IMR-90 (cell line): ENCODE measurements at regions not wholly inside any gene's neighbourhood (a gene's known extent, or its start where the extent isn't known, plus 50 kb on each side); places are given as distances from the start of the nearest gene placed in this dataset.
"Not testable (repeated sequence)": the region's sequence is repeated elsewhere in the genome, so short reads cannot be mapped to it uniquely, and the experiment has no call there.

ENCODE experiments used
- ATAC-seq: fragments of 200-7000 bp; cut with Tn5 transposase; 2 replicates; pipeline ENCODE4 v1.9.1; 2020; ENCODE audit warnings: low read depth, mild to moderate bottlenecking, moderate library complexity
- BruUV-seq: library from RNA; stranded (reverse); fragments of 400-500 nt; replicated peaks from 2 replicates; lab custom pipeline; 2021; lab: Mats Ljungman, UMichigan
- CTCF ChIA-PET: fragments of 300-600 bp; formaldehyde crosslinking; extraction: SDS; loops from one replicate; lab custom pipeline; 2021; ENCODE audit warnings: antibody characterized with exemption; lab: Yijun Ruan, JAX
- POLR2A ChIA-PET: fragments of 300-600 bp; sonication (Branson Sonifier 250); formaldehyde crosslinking; loops from one replicate; lab custom pipeline; 2022; ENCODE audit warnings: antibody characterized with exemption; ENCODE audit not compliant: unreplicated experiment; lab: Charles Lee
- DNase-seq: peaks from one replicate; pipeline ENCODE4 v3.0.0; 2013
- H2AFZ ChIP-seq: replicated peaks from 2 replicates; pipeline ENCODE3; 2013; ENCODE audit warnings: low read length, mild to moderate bottlenecking; ENCODE audit not compliant: poor library complexity
- H2AK5ac ChIP-seq: 2 replicates; pipeline ENCODE4 v1.6.1; 2013; ENCODE audit warnings: low read depth, low read length, inconsistent platforms
- H2AK9ac ChIP-seq: replicated peaks from 2 replicates; pipeline ENCODE3; 2013; ENCODE audit warnings: mild to moderate bottlenecking, low read depth, low read length, moderate library complexity; ENCODE audit not compliant: poor library complexity
- H2BK120ac ChIP-seq: 2 replicates; pipeline ENCODE4 v1.6.1; 2013; ENCODE audit warnings: low read depth, low read length, inconsistent platforms
- H2BK15ac ChIP-seq: 3 replicates; pipeline ENCODE4 v1.6.1; 2013; ENCODE audit warnings: low read depth, low read length, inconsistent platforms
- H2BK20ac ChIP-seq: 2 replicates; pipeline ENCODE4 v1.6.1; 2013; ENCODE audit warnings: low read depth, mild to moderate bottlenecking, inconsistent platforms, low read length, moderate library complexity
- H2BK5ac ChIP-seq: 2 replicates; pipeline ENCODE4 v1.6.1; 2013; ENCODE audit warnings: mild to moderate bottlenecking, low read depth, low read length, inconsistent platforms; ENCODE audit not compliant: poor library complexity, severe bottlenecking
- H3K14ac ChIP-seq: replicated peaks from 2 replicates; pipeline ENCODE4 v1.6.1; 2013; ENCODE audit warnings: low read depth, low read length, inconsistent platforms
- H3K18ac ChIP-seq: 2 replicates; pipeline ENCODE4 v1.6.1; 2013; ENCODE audit warnings: low read depth, low read length, control low read depth
- H3K23ac ChIP-seq: 2 replicates; pipeline ENCODE4 v1.6.1; 2013; ENCODE audit warnings: low read depth, low read length, inconsistent platforms
- H3K27ac ChIP-seq: 2 replicates; pipeline ENCODE4 v1.5.1; 2013; ENCODE audit warnings: mild to moderate bottlenecking, control low read depth, low read length; ENCODE audit not compliant: insufficient read depth
- H3K27me3 ChIP-seq: 2 replicates; pipeline ENCODE4 v1.6.1; 2013; ENCODE audit warnings: low read length; ENCODE audit not compliant: control insufficient read depth, insufficient read depth
- H3K36me3 ChIP-seq: 2 replicates; pipeline ENCODE4 v1.6.1; 2013; ENCODE audit warnings: low read length, mixed read lengths; ENCODE audit not compliant: control insufficient read depth, insufficient read depth
- H3K4ac ChIP-seq: 2 replicates; pipeline ENCODE4 v1.6.1; 2013; ENCODE audit warnings: low read depth, low read length, inconsistent platforms
- H3K4me1 ChIP-seq: 2 replicates; pipeline ENCODE4 v1.6.1; 2013; ENCODE audit warnings: low read length, mixed read lengths; ENCODE audit not compliant: control insufficient read depth, insufficient read depth
- H3K4me2 ChIP-seq: 2 replicates; pipeline ENCODE4 v1.6.1; 2013; ENCODE audit warnings: low read depth, mild to moderate bottlenecking, control low read depth, low read length, moderate library complexity
- H3K4me3 ChIP-seq: 2 replicates; pipeline ENCODE4 v1.5.1; 2013; ENCODE audit warnings: low read depth, mild to moderate bottlenecking, control low read depth, low read length, moderate library complexity; ENCODE audit not compliant: insufficient read depth
- H3K56ac ChIP-seq: 2 replicates; pipeline ENCODE4 v1.6.1; 2013; ENCODE audit warnings: low read length, inconsistent platforms; ENCODE audit not compliant: insufficient read depth; ENCODE audit errors: extremely low read depth
- H3K79me1 ChIP-seq, 2 experiments: 2 replicates each; pipeline ENCODE4 v1.6.1; 2013; ENCODE audit warnings: low read length in 2 of 2, inconsistent platforms in 1 of 2, low read depth in 1 of 2
- H3K9ac ChIP-seq: 2 replicates; pipeline ENCODE4 v1.6.1; 2013; ENCODE audit warnings: low read depth, low read length, control low read depth
- H3K9me1 ChIP-seq: 2 replicates; pipeline ENCODE4 v1.6.1; 2013; ENCODE audit warnings: low read length, inconsistent platforms; ENCODE audit not compliant: insufficient read depth
- H3K9me3 ChIP-seq: 2 replicates; pipeline ENCODE4 v1.6.1; 2013; ENCODE audit warnings: low read length; ENCODE audit not compliant: control insufficient read depth, insufficient read depth
- H4K20me1 ChIP-seq: 2 replicates; pipeline ENCODE4 v1.6.1; 2013; ENCODE audit warnings: low read length, inconsistent platforms; ENCODE audit not compliant: insufficient read depth
- H4K5ac ChIP-seq: 2 replicates; pipeline ENCODE4 v1.6.1; 2013; ENCODE audit warnings: mild to moderate bottlenecking, low read depth, low read length, control low read depth
- H4K8ac ChIP-seq, 2 experiments: 2 replicates each; pipeline ENCODE4 v1.6.1; 2013; ENCODE audit warnings: low read depth in 2 of 2, low read length in 2 of 2, control low read depth in 1 of 2, inconsistent platforms in 1 of 2
- H4K91ac ChIP-seq: 2 replicates; pipeline ENCODE4 v1.6.1; 2013; ENCODE audit warnings: low read depth, low read length, inconsistent platforms; ENCODE audit not compliant: insufficient read depth
- WGBS, 2 experiments: methylation state at CpG; one replicate each; pipeline versions ENCODE4 v1.1.5 to v1.1.7; 2013; ENCODE audit warnings: missing lambda C conversion rate in 2 of 2; ENCODE audit not compliant: insufficient read length in 1 of 2; ENCODE audit errors: extremely low coverage in 2 of 2; 5-methylcytosine and 5-hydroxymethylcytosine counted together
- dilution Hi-C: fragments of 300-500 bp; cut with HindIII; formaldehyde crosslinking; loops from one replicate; pipeline ENCODE4 v1.14.3; 2018; ENCODE audit warnings: low sequenced_read_pairs; ENCODE audit not compliant: unreplicated experiment
- in situ Hi-C: fragments of 300-500 bp; cut with MboI; formaldehyde crosslinking; loops from 3 replicates; pipeline ENCODE4 v1.14.3; 2019; ENCODE audit warnings: low sequenced_read_pairs, inconsistent platforms, mixed read lengths
- intact Hi-C: fragments of 100-400 bp; cut with micrococcal nuclease; formaldehyde crosslinking; loops from 2 replicates; pipeline ENCODE4 v1.10.0; 2022

- POLR2A ChIA-PET, intact Hi-C loops, H2AK5ac ChIP-seq, H4K5ac ChIP-seq, H3K56ac ChIP-seq, H2AFZ ChIP-seq, H3K27ac ChIP-seq, H4K8ac ChIP-seq, CTCF ChIA-PET, H2BK15ac ChIP-seq, dilution Hi-C loops, H3K14ac ChIP-seq, H2BK5ac ChIP-seq, H3K23ac ChIP-seq, H3K9me3 ChIP-seq, DNase-seq, H3K4me2 ChIP-seq, H3K9ac ChIP-seq, ATAC-seq, H3K4me1 ChIP-seq, H2BK20ac ChIP-seq, BruUV-seq, H3K18ac ChIP-seq, H4K91ac ChIP-seq, H3K4ac ChIP-seq, H3K79me1 ChIP-seq, H4K20me1 ChIP-seq, in situ Hi-C loops, H3K36me3 ChIP-seq, H2BK120ac ChIP-seq, H3K9me1 ChIP-seq, H3K4me3 ChIP-seq, H2AK9ac ChIP-seq, H3K27me3 ChIP-seq: not testable (repeated sequence)
- no CpG with 5 or more reads among the region's 33 CpGs for WGBS, 2 experiments
Measured at GRCh38 chr3:177394231-177395024, 197.1 kb upstream of the TBL1XR1 start.
